MM.1S (cell line): ENCODE measurements at regions not wholly inside any gene's neighbourhood (a gene's known extent, or its start where the extent isn't known, plus 50 kb on each side); places are given as distances from the start of the nearest gene placed in this dataset.

ENCODE experiments used
- DNase-seq: peaks from one replicate; pipeline ENCODE4 v3.0.0-alpha.2; 2015
- H2AFZ ChIP-seq: fragments of 300-600 bp; sonication (generic); 2 replicates; pipeline ENCODE4 v1.6.0; 2016; ENCODE audit warnings: antibody characterized with exemption, low read length
- H3F3A ChIP-seq: fragments of 300-600 bp; sonication (generic); 2 replicates; pipeline ENCODE4 v1.6.1; 2016; ENCODE audit warnings: mild to moderate bottlenecking, antibody characterized with exemption, low read length, moderate library complexity, mixed read lengths; ENCODE audit not compliant: insufficient read depth
- H3K27ac ChIP-seq: fragments of 300-600 bp; sonication (generic); 2 replicates; pipeline ENCODE4 v1.5.1; 2016; ENCODE audit warnings: mild to moderate bottlenecking, low read length
- H3K27me3 ChIP-seq: fragments of 300-600 bp; sonication (generic); replicated peaks from 2 replicates; pipeline ENCODE4 v1.6.0; 2016; ENCODE audit warnings: low read length; ENCODE audit not compliant: insufficient read depth
- H3K36me3 ChIP-seq: fragments of 300-600 bp; sonication (generic); replicated peaks from 2 replicates; pipeline ENCODE4 v1.6.1; 2016; ENCODE audit warnings: mild to moderate bottlenecking, low read length, mixed read lengths; ENCODE audit not compliant: insufficient read depth
- H3K4me1 ChIP-seq: fragments of 300-600 bp; sonication (generic); 2 replicates; pipeline ENCODE4 v1.6.1; 2016; ENCODE audit warnings: low read length, mixed read lengths
- H3K4me2 ChIP-seq: fragments of 300-600 bp; sonication (generic); 2 replicates; pipeline ENCODE4 v1.6.0; 2016; ENCODE audit warnings: low read depth, low read length
- H3K4me3 ChIP-seq: fragments of 300-600 bp; sonication (generic); 2 replicates; pipeline ENCODE4 v1.5.1; 2016; ENCODE audit warnings: low read length, mixed read lengths
- H3K79me2 ChIP-seq: fragments of 300-600 bp; sonication (generic); 2 replicates; pipeline ENCODE4 v1.6.1; 2016; ENCODE audit warnings: mixed run types, low read length, mixed read lengths
- H3K9ac ChIP-seq: fragments of 300-600 bp; sonication (generic); 2 replicates; pipeline ENCODE4 v1.6.1; 2016; ENCODE audit warnings: low read length, mixed read lengths
- H3K9me2 ChIP-seq: fragments of 300-600 bp; sonication (generic); replicated peaks from 2 replicates; pipeline ENCODE4 v1.6.1; 2016; ENCODE audit warnings: mild to moderate bottlenecking, low read length, mixed read lengths; ENCODE audit not compliant: insufficient read depth
- H3K9me3 ChIP-seq: fragments of 300-600 bp; sonication (generic); replicated peaks from 2 replicates; pipeline ENCODE4 v1.6.1; 2016; ENCODE audit warnings: mild to moderate bottlenecking, low read length, mixed read lengths; ENCODE audit not compliant: insufficient read depth
- H4K20me1 ChIP-seq: fragments of 300-600 bp; sonication (generic); 2 replicates; pipeline ENCODE4 v1.6.1; 2016; ENCODE audit warnings: mild to moderate bottlenecking, low read length, moderate library complexity, mixed read lengths; ENCODE audit not compliant: insufficient read depth
- EZH2 ChIP-seq: fragments of 300-600 bp; sonication (generic); optimal IDR thresholded peaks from 2 replicates; pipeline ENCODE3; 2017; ENCODE audit warnings: low read depth, mild to moderate bottlenecking, antibody characterized with exemption, low read length, mixed read lengths
- EZH2phosphoT487 ChIP-seq: fragments of 300-600 bp; sonication (generic); IDR thresholded peaks from 2 replicates; pipeline ENCODE4 v1.6.1; 2018; ENCODE audit warnings: antibody characterized with exemption, low read length
- TF ChIP-seq, protein P1 (sequence below): fragments of 300-600 bp; sonication (generic); IDR thresholded peaks from 2 replicates; pipeline ENCODE4 v1.5.1; 2016; ENCODE audit warnings: antibody characterized with exemption, low read length, mixed read lengths

DNA sequence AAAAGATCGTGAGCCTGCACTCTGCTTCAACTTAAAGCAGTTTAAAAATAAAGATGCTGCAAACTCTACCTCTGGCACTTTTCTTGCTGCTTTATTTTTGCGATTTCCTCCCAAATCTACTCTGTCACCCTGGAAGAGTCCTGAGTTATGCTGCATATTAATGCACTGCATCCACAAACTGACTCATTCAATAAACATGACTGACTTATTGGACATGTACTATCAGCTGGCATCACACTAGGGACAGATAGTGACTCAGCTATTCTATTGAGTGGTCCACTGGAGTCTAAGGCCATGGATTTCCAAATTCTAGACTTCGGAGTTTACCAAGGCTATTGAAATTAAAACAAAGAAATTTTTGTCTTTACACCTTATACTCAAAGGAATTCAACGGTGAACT, 90.7 kb upstream of the PTPRR start:
- Histone ChIP-seq H3K9me2 (no peaks in the 10 kb centered on the region), H3K27me3 (no peaks in the 10 kb centered on the region), H3K27ac (no peak overlapping the region), H4K20me1 (no peaks in the 10 kb centered on the region), H3K36me3 (no peaks in the 10 kb centered on the region), H3F3A (no peaks in the 10 kb centered on the region), H2AFZ (no peak overlapping the region), H3K9me3 (no peaks in the 10 kb centered on the region), H3K4me1 (no peaks in the 10 kb centered on the region), H3K79me2 (no peaks in the 10 kb centered on the region), H3K4me2 (no peak overlapping the region), H3K4me3 (no peak overlapping the region), H3K9ac (no peak overlapping the region)
- TF ChIP-seq, protein P1, sequence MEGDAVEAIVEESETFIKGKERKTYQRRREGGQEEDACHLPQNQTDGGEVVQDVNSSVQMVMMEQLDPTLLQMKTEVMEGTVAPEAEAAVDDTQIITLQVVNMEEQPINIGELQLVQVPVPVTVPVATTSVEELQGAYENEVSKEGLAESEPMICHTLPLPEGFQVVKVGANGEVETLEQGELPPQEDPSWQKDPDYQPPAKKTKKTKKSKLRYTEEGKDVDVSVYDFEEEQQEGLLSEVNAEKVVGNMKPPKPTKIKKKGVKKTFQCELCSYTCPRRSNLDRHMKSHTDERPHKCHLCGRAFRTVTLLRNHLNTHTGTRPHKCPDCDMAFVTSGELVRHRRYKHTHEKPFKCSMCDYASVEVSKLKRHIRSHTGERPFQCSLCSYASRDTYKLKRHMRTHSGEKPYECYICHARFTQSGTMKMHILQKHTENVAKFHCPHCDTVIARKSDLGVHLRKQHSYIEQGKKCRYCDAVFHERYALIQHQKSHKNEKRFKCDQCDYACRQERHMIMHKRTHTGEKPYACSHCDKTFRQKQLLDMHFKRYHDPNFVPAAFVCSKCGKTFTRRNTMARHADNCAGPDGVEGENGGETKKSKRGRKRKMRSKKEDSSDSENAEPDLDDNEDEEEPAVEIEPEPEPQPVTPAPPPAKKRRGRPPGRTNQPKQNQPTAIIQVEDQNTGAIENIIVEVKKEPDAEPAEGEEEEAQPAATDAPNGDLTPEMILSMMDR = no peak
- no peak for TF ChIP-seq EZH2phosphoT487
- TF ChIP-seq EZH2 = no peak
- DNase-seq = no peak

DNA sequence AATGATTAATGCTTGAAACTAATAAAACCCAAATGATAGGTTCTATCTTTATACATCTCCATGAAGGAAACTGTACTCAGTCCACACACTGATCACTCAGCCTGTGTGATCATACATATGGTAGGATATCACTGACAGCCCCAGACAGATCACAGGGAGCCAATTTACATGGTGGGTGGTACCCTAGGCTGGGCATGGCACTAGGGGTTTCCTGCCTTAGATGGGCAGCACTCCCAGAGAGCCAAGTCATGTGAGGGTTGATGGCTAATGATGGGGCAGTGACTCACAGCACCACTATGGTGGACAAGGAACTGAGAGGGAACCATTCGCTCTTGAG, 89.6 kb upstream of the PTPRR start:
- H3F3A ChIP-seq = no peaks in the 10 kb centered on the region
- no peaks in the 10 kb centered on the region for H3K27me3 ChIP-seq
- H3K4me3 ChIP-seq = no peak overlapping the region

DNA sequence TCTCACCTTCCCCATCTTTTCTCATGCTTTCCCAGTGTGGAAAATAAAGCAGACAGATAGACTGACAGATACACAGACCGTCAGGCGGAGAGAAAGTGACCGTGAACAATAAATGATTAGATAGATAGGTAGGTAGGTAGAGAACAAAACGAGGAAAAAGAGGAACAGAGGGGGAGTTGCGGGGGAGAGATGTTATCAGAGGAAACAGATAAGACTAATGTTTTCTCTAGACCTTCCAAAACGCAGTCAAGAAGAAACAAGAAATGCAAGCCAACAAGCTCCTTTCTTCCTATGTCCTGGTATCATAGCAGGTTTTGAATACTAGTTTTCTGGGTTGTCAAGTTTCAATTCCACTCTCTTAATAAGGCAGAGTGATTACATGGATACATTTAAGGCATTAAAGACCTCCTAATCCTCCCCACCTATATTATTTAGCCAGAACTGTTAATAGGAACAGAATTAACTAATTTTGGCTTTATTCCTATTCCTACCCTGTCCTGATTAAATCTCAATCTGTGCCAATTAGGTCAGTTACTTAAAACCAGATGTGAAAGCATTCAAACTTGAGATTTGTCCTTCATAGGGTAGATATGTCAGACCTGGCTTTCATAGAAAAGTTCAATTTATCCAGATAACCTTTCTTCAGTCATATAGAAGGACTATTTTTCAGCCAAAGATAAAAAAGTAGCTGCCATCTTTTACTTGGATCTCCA, 89.0 kb upstream of the PTPRR start:
- H3K27ac ChIP-seq = no peak overlapping the region
- no peaks in the 10 kb centered on the region for H3K4me1 ChIP-seq
- no peaks in the 10 kb centered on the region for H4K20me1 ChIP-seq
- DNase-seq = no peak
- no peaks in the 10 kb centered on the region for H3K79me2 ChIP-seq
- H3K27me3 ChIP-seq = no peaks in the 10 kb centered on the region
- no peaks in the 10 kb centered on the region for H3F3A ChIP-seq
- no peaks in the 10 kb centered on the region for H3K9me2 ChIP-seq
- H3K9ac ChIP-seq = no peak overlapping the region
- H3K4me3 ChIP-seq = no peak overlapping the region
- no peak overlapping the region for H3K4me2 ChIP-seq
- H3K9me3 ChIP-seq = no peaks in the 10 kb centered on the region
- no peak for TF ChIP-seq EZH2
- TF ChIP-seq EZH2phosphoT487 = no peak
- TF ChIP-seq, protein P1 = no peak
- no peak overlapping the region for H2AFZ ChIP-seq
- H3K36me3 ChIP-seq = no peaks in the 10 kb centered on the region

More for the DNA sequence above, 89.6 kb upstream of the PTPRR start:
- H3K27ac ChIP-seq = no peak overlapping the region
- no peaks in the 10 kb centered on the region for H3K79me2 ChIP-seq
- no peaks in the 10 kb centered on the region for H3K9me3 ChIP-seq
- H3K4me2 ChIP-seq = no peak overlapping the region
- H4K20me1 ChIP-seq = no peaks in the 10 kb centered on the region
- TF ChIP-seq EZH2phosphoT487 = no peak
- no peak for TF ChIP-seq EZH2
- TF ChIP-seq, protein P1 = no peak
- DNase-seq = no peak
- no peaks in the 10 kb centered on the region for H3K9me2 ChIP-seq
- H3K4me1 ChIP-seq = no peaks in the 10 kb centered on the region
- H3K36me3 ChIP-seq = no peaks in the 10 kb centered on the region
- H3K9ac ChIP-seq = no peak overlapping the region
- no peak overlapping the region for H2AFZ ChIP-seq
